SK-N-MC (cell line): ENCODE measurements at regions not wholly inside any gene's neighbourhood (a gene's known extent, or its start where the extent isn't known, plus 50 kb on each side); places are given as distances from the start of the nearest gene placed in this dataset.
"Not testable (repeated sequence)": the region's sequence is repeated elsewhere in the genome, so short reads cannot be mapped to it uniquely, and the experiment has no call there.

Source experiments
- DNase-seq: peaks from one replicate; pipeline ENCODE4 v3.0.0-alpha.2; 2011; ENCODE audit warnings: low read depth, low spot score
- H3K27ac ChIP-seq: fragments of 200-600 bp; sonication (generic); 2 replicates; pipeline ENCODE4 v1.5.1; 2016; ENCODE audit warnings: mixed run types
- H3K36me3 ChIP-seq: fragments of 200-600 bp; sonication (generic); 2 replicates; pipeline ENCODE4 v1.6.1; 2017; ENCODE audit warnings: antibody characterized with exemption, low read length, mixed read lengths; ENCODE audit not compliant: insufficient read depth
- H3K4me3 ChIP-seq: fragments of 200-600 bp; sonication (generic); 2 replicates; pipeline ENCODE4 v1.5.1; 2016
- H3K9ac ChIP-seq: fragments of 200-600 bp; sonication (generic); 2 replicates; pipeline ENCODE4 v1.8.0; 2017; ENCODE audit warnings: mixed run types, mixed read lengths; ENCODE audit not compliant: insufficient read length
- H3K9me3 ChIP-seq: fragments of 200-600 bp; sonication (generic); 2 replicates; pipeline ENCODE4 v1.6.1; 2017; ENCODE audit warnings: low read depth, mild to moderate bottlenecking, antibody characterized with exemption, low read length, moderate library complexity, mixed read lengths
- EZH2 ChIP-seq: fragments of 200-600 bp; sonication (generic); IDR thresholded peaks from one replicate; pipeline ENCODE4 v1.6.1; 2017; ENCODE audit warnings: antibody characterized with exemption
- FOXP2 ChIP-seq: optimal IDR thresholded peaks from 2 replicates; pipeline ENCODE3; 2011; ENCODE audit warnings: mild to moderate bottlenecking, moderate library complexity; ENCODE audit not compliant: insufficient read depth; ENCODE audit errors: extremely low read length, control extremely low read depth
- POLR2AphosphoS5 ChIP-seq: IDR thresholded peaks from 2 replicates; pipeline ENCODE4 v1.6.1; 2012; ENCODE audit warnings: mild to moderate bottlenecking, low read depth, low read length, borderline replicate concordance

- Histone ChIP-seq H3K27ac (no peak overlapping the region), H3K9ac (no peak overlapping the region), H3K36me3 (no peaks in the 10 kb centered on the region), H3K9me3 (no peaks in the 10 kb centered on the region), H3K4me3 (no peak overlapping the region)
- no peak for DNase-seq
- TF ChIP-seq POLR2AphosphoS5 (no peak), FOXP2 (no peak), EZH2 (no peak)
These were observed 192.9 kb upstream of the PTGFR start for GRCh38 chr1:78297836-78298235.

DNA sequence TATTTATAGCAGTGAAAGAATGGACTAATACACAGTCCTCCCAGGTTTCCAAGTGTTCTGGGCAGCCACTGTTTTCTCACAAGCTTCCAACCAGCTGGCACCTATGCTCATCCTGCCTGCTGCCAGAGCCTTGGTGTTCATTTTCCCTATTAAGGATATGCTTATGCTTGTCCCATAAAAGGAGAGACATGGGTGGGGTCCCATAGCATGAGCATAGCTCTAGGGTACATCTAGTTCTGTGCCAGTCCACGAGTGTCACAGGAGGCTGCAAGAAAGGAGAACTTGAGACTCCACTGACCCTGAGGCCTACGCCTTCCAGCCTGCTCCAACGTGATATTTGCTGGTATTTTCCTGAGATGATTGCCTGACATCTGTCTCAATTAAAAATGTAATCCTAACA, 192.4 kb upstream of the PTGFR start:
- no peak for TF ChIP-seq POLR2AphosphoS5
- no peak for TF ChIP-seq EZH2
- TF ChIP-seq FOXP2 = no peak
- H3K27ac ChIP-seq = no peak overlapping the region
- no peak for DNase-seq

GRCh38 chr1:78301141-78301540, 189.6 kb upstream of the PTGFR start:
- Histone ChIP-seq H3K9me3 (no peaks in the 10 kb centered on the region), H3K27ac (no peak overlapping the region), H3K36me3 (no peaks in the 10 kb centered on the region), H3K9ac (no peak overlapping the region), H3K4me3 (no peak overlapping the region)
- DNase-seq = no peak
- TF ChIP-seq EZH2 (no peak), FOXP2 (no peak), POLR2AphosphoS5 (no peak)

More for the DNA sequence above, 192.4 kb upstream of the PTGFR start:
- H3K36me3 ChIP-seq = no peaks in the 10 kb centered on the region
- H3K9me3 ChIP-seq = no peaks in the 10 kb centered on the region
- H3K9ac ChIP-seq = no peak overlapping the region
- no peak overlapping the region for H3K4me3 ChIP-seq

DNA sequence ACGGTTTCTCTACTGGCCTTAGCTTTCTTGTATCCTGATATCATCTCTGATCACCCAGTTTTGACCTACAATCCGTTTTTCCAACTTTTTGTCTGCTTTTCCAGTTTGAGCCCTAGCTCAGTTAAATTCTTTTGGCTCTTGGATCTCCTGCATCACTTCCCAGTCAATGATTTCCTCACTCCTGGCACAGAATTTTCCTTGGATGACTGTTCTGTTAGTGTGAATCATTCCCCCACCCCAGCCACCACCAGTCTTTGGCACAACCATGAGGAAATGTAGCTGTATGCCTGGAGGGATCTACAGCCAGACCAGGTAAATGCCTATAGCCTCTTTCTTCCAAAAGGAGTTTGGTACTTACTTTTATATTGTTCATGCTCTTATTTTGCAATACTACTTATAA, 187.2 kb upstream of the PTGFR start:
- H3K36me3 ChIP-seq = no peaks in the 10 kb centered on the region
- H3K9ac ChIP-seq = no peak overlapping the region
- H3K9me3 ChIP-seq = no peaks in the 10 kb centered on the region
- TF ChIP-seq POLR2AphosphoS5 (no peak), FOXP2 (no peak), EZH2 (no peak)
- no peak overlapping the region for H3K27ac ChIP-seq
- no peak overlapping the region for H3K4me3 ChIP-seq
- no peak for DNase-seq

- TF ChIP-seq POLR2AphosphoS5 (no peak), FOXP2 (no peak), EZH2 (no peak)
- H3K9me3 ChIP-seq = no peaks in the 10 kb centered on the region
- no peak overlapping the region for H3K9ac ChIP-seq
- H3K27ac ChIP-seq = no peak overlapping the region
- 0 out of 2 replicates have a peak overlapping the region, but pooled peaks have one; percentile 3 for H3K4me3 ChIP-seq
- no peaks in the 10 kb centered on the region for H3K36me3 ChIP-seq
- no peak for DNase-seq
These were observed 186.4 kb upstream of the PTGFR start for GRCh38 chr1:78304341-78304740.

GRCh38 chr1:78304761-78305160, 186.0 kb upstream of the PTGFR start:
- Histone ChIP-seq H3K9me3 (no peaks in the 10 kb centered on the region), H3K4me3 (0 out of 2 replicates have a peak overlapping the region, but pooled peaks have one; percentile 3), H3K27ac (no peak overlapping the region), H3K36me3 (no peaks in the 10 kb centered on the region), H3K9ac (no peak overlapping the region)
- peak; percentile 77 for DNase-seq
- TF ChIP-seq POLR2AphosphoS5 = no peak
- no peak for TF ChIP-seq EZH2
- TF ChIP-seq FOXP2 = no peak

GRCh38 chr1:78310261-78310660, 180.5 kb upstream of the PTGFR start:
- H3K36me3 ChIP-seq, H3K4me3 ChIP-seq, H3K9ac ChIP-seq, H3K9me3 ChIP-seq, H3K27ac ChIP-seq, DNase-seq: not testable (repeated sequence)

- TF ChIP-seq POLR2AphosphoS5 (no peak), EZH2 (no peak), FOXP2 (no peak)
- Histone ChIP-seq H3K36me3 (no peaks in the 10 kb centered on the region), H3K27ac (no peak overlapping the region), H3K9me3 (no peaks in the 10 kb centered on the region), H3K9ac (no peak overlapping the region), H3K4me3 (no peak overlapping the region)
- DNase-seq = no peak
These were observed 172.8 kb upstream of the PTGFR start for GRCh38 chr1:78318011-78318410.

GRCh38 chr1:78319603-78320002, 171.2 kb upstream of the PTGFR start:
- DNase-seq = no peak
- Histone ChIP-seq H3K9ac (no peak overlapping the region), H3K4me3 (no peak overlapping the region), H3K9me3 (no peaks in the 10 kb centered on the region), H3K36me3 (no peaks in the 10 kb centered on the region), H3K27ac (no peak overlapping the region)
- TF ChIP-seq FOXP2 = no peak
- TF ChIP-seq POLR2AphosphoS5 = no peak
- TF ChIP-seq EZH2 = no peak
